GM21367 (cell line): ENCODE measurements at regions not wholly inside any gene's neighbourhood (a gene's known extent, or its start where the extent isn't known, plus 50 kb on each side); places are given as distances from the start of the nearest gene placed in this dataset.

Experiments
- ATAC-seq: cut with Tn5 transposase; IDR thresholded peaks from one replicate; pipeline ENCODE4 v1.9.1; 2021; ENCODE audit not compliant: unreplicated experiment

GRCh38 chr3:157746391-157746790 is 243.2 kb upstream of the VEPH1 start:
- ATAC-seq = no peak

- no peak for ATAC-seq
These were observed 238.4 kb upstream of the VEPH1 start for GRCh38 chr3:157741607-157742006.

- no peak for ATAC-seq
These were observed 235.2 kb upstream of the VEPH1 start for GRCh38 chr3:157738441-157738840.

GRCh38 chr3:157718800-157719199 is 215.6 kb upstream of the VEPH1 start:
- no peak for ATAC-seq

- ATAC-seq = no peak
These were observed 209.9 kb upstream of the VEPH1 start for GRCh38 chr3:157713101-157713500.

- no peak for ATAC-seq
These were observed 202.0 kb upstream of the VEPH1 start for GRCh38 chr3:157705258-157705657.

- ATAC-seq = no peak
These were observed 197.2 kb upstream of the VEPH1 start for GRCh38 chr3:157700405-157700804.

GRCh38 chr3:157695586-157695985 is 192.4 kb upstream of the VEPH1 start:
- no peak for ATAC-seq

GRCh38 chr3:157695103-157695502 is 191.9 kb upstream of the VEPH1 start:
- ATAC-seq = no peak

- ATAC-seq = no peak
These were observed 190.5 kb upstream of the VEPH1 start for GRCh38 chr3:157693762-157694161.

GRCh38 chr3:157692468-157692867 is 189.3 kb upstream of the VEPH1 start:
- ATAC-seq = peak; percentile 87

GRCh38 chr3:157683668-157684067 is 180.5 kb upstream of the VEPH1 start:
- ATAC-seq = no peak

GRCh38 chr3:157672061-157672460 is 168.8 kb upstream of the VEPH1 start:
- ATAC-seq = no peak

- ATAC-seq = no peak
These were observed 168.4 kb upstream of the VEPH1 start for GRCh38 chr3:157671656-157672055.

GRCh38 chr3:157669416-157669815 is 166.2 kb upstream of the VEPH1 start:
- ATAC-seq = no peak

GRCh38 chr3:157667493-157667892 is 164.3 kb upstream of the VEPH1 start:
- ATAC-seq = no peak

- ATAC-seq = no peak
These were observed 159.0 kb upstream of the VEPH1 start for GRCh38 chr3:157662171-157662570.

- no peak for ATAC-seq
These were observed 157.6 kb upstream of the VEPH1 start for GRCh38 chr3:157660847-157661246.

GRCh38 chr3:157652366-157652765 is 149.2 kb upstream of the VEPH1 start:
- no peak for ATAC-seq

- no peak for ATAC-seq
These were observed 147.5 kb upstream of the VEPH1 start for GRCh38 chr3:157650699-157651098.

GRCh38 chr3:157650172-157650571 is 147.0 kb upstream of the VEPH1 start:
- no peak for ATAC-seq

GRCh38 chr3:157649511-157649910 is 146.3 kb upstream of the VEPH1 start:
- no peak for ATAC-seq

GRCh38 chr3:157647820-157648219 is 144.6 kb upstream of the VEPH1 start:
- no peak for ATAC-seq
